ENCODE measurements at regions not wholly inside any gene's neighbourhood (a gene's known extent, or its start where the extent isn't known, plus 50 kb on each side); places are given as distances from the start of the nearest gene placed in this dataset.
"Not testable (repeated sequence)": the region's sequence is repeated elsewhere in the genome, so short reads cannot be mapped to it uniquely, and the experiment has no call there.

DNA sequence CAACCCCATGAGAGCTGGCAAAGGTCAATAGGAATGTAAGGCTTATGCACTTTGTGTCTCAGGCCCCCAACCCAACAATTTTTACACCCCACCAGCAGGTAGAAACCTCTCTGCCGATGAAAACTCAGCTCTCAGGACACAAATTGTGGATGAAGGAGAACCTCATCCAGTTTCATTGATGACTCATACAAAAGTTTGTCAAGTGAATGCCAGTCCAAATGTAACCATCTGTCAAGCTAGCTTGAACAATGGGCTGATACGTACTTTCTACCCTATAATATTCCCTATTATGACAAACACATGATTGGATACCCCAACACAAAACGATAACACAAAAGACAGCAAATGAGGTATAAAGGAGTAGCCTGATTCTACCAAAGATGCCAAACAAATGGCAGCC is 321.2 kb upstream of the TMEFF2 start:
- DNase-seq (ENCODE audit: low spot score), result no peak
- Histone ChIP-seq H3K27ac (no peak overlapping the region), H3K4me3 (no peak overlapping the region)
- TF ChIP-seq CTCF (IDR thresholded peaks at IDR 0.05), result no peak

DNA sequence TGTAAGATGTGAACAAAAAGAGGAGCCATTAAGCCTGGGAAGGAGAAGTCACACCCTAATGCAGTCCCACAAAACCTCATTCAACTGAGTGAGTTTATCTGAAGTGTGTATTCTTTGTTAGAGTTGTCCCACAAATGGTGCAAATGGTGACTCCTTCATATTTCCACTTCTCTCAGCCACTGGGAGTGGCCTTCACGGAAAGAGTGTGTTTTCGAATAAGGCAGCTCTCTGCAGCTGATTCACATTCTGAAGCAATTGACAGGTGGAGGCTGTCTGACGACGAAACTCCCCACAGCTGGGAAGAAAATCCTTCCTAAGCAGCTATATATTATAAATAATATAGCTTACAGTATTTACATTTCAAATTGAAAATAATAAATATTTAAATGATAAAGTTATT is 318.8 kb upstream of the TMEFF2 start:
- no peak for TF ChIP-seq CTCF (IDR thresholded peaks at IDR 0.05)
- Histone ChIP-seq H3K27ac (no peak overlapping the region), H3K4me3 (no peak overlapping the region)
- DNase-seq (ENCODE audit: low spot score), result no peak

GRCh38 chr2:192507836-192508450 is 313.2 kb upstream of the TMEFF2 start:
- H3K27ac ChIP-seq; H3K4me3 ChIP-seq; DNase-seq (ENCODE audit: low spot score): not testable (repeated sequence)

- no peak for DNase-seq (ENCODE audit: low spot score)
Observed at GRCh38 chr2:192500550-192501200, 305.9 kb upstream of the TMEFF2 start.

GRCh38 chr2:192499476-192499875 is 304.7 kb upstream of the TMEFF2 start:
- DNase-seq (ENCODE audit: low spot score), result no peak
- no peak overlapping the region for H3K4me3 ChIP-seq
- no peak for TF ChIP-seq CTCF (IDR thresholded peaks at IDR 0.05)
- H3K27ac ChIP-seq, result no peak overlapping the region

More at GRCh38 chr2:192500550-192501200, 305.9 kb upstream of the TMEFF2 start:
- no peak overlapping the region for H3K27ac ChIP-seq
- TF ChIP-seq CTCF (IDR thresholded peaks at IDR 0.05), result no peak
- no peak overlapping the region for H3K4me3 ChIP-seq

DNA sequence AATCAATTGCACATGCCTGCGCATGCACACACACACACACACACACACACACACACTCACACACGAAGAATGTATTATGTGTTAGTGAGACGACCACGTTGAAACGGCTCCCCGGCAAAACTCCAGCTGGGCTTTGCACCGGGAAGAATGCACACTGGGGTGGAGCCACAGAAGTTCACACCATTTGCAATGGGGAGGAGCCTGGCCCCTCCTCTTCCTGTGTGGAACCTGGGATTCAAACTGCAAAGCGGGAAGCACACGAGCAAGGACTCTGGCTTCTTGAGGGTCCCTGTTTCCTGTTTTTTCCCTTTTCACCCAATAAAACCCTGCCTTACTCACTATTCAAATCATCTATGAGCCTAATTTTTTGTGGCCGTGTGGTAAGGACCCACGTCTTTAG is 304.0 kb upstream of the TMEFF2 start:
- no peak overlapping the region for H3K4me3 ChIP-seq
- H3K27ac ChIP-seq, result no peak overlapping the region
- DNase-seq (ENCODE audit: low spot score), result no peak
- no peak for TF ChIP-seq CTCF (IDR thresholded peaks at IDR 0.05)

DNA sequence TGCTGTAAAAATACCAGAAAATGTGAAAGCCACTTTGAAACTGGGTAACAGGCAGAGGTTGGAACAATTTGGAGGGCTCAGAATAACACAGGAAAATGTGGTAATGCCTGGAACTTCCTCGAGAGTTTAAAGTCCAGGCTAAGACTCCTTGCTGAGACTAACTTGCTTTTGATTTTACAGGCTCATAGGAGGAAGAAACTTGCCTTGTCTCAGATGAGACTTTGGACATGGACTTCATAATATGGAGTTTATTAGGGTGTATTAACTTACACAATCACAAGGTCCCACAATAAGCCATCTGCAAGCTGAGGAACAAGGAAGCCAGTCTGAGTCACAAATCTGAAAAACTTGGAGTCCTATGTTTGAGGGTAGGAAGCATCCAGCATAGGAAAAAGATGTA is 293.4 kb upstream of the TMEFF2 start:
- not testable (repeated sequence) for DNase-seq (ENCODE audit: low spot score); H3K27ac ChIP-seq; H3K4me3 ChIP-seq

GRCh38 chr2:192487636-192488035 is 292.9 kb upstream of the TMEFF2 start:
- DNase-seq (ENCODE audit: low spot score), result no peak
- TF ChIP-seq CTCF (IDR thresholded peaks at IDR 0.05), result no peak
- Histone ChIP-seq H3K27ac (no peak overlapping the region), H3K4me3 (no peak overlapping the region)
